ENCODE measurements at regions not wholly inside any gene's neighbourhood (a gene's known extent, or its start where the extent isn't known, plus 50 kb on each side); places are given as distances from the start of the nearest gene placed in this dataset.

DNA sequence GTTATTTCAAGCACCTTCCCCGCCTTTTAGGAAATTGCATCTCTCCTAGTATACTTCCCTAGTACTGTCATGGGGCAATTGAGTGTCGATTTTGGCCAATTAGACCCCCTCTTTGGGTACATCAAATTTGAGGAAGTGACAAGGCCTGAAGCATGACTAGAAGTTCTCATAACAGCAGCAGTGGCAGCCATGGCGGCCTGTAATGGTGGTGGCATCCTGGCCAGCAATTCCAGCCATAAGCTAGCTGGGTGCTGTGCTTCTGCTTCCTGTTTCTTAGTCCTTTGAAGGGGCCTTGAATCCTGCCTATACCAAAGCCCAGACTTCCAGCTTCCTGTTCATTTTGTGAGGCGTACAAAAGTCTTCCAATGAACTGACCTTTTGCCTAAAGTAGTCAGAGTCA, 523.1 kb downstream of the PLCL1 start:
- TF ChIP-seq EZH2 (IDR thresholded peaks at IDR 0.05) (no peak), FOXP2 (optimal IDR thresholded peaks at IDR 0.05; ENCODE audit: control extremely low read depth, extremely low read length, insufficient read depth) (no peak)
